Liver (tissue), 8 donors: ENCODE measurements at regions not wholly inside any gene's neighbourhood (a gene's known extent, or its start where the extent isn't known, plus 50 kb on each side); places are given as distances from the start of the nearest gene placed in this dataset.
"Not testable (repeated sequence)": the region's sequence is repeated elsewhere in the genome, so short reads cannot be mapped to it uniquely, and the experiment has no call there.

Source experiments
- DNase-seq: peaks from one replicate; pipeline ENCODE4 v3.0.0-alpha.2; 2017; ENCODE audit warnings: low spot score
- H3K27ac ChIP-seq, 2 donors: one replicate each; pipeline ENCODE4 v1.7.0; 2013; ENCODE audit warnings: inconsistent platforms in 2 of 2, low read length in 2 of 2, control low read depth in 1 of 2, low read depth in 1 of 2, mild to moderate bottlenecking in 1 of 2
- H3K27me3 ChIP-seq, 4 donors: one replicate each; pipeline versions ENCODE4 v1.6.1 to v1.7.0; 2013; ENCODE audit warnings: low read length in 3 of 4, inconsistent platforms in 1 of 4, mild to moderate bottlenecking in 1 of 4, moderate library complexity in 1 of 4; ENCODE audit not compliant: control insufficient read depth in 4 of 4, insufficient read depth in 4 of 4
- H3K36me3 ChIP-seq, 4 donors: one replicate each; pipeline versions ENCODE4 v1.6.1 to v1.7.0; 2013; ENCODE audit warnings: low read length in 3 of 4, mild to moderate bottlenecking in 3 of 4, low read depth in 1 of 4, moderate library complexity in 1 of 4; ENCODE audit not compliant: control insufficient read depth in 4 of 4, insufficient read depth in 3 of 4
- H3K4me1 ChIP-seq, 4 donors: one replicate each; pipeline versions ENCODE4 v1.6.1 to v1.7.0; 2013; ENCODE audit warnings: low read length in 3 of 4, mild to moderate bottlenecking in 3 of 4, moderate library complexity in 1 of 4; ENCODE audit not compliant: control insufficient read depth in 4 of 4, insufficient read depth in 4 of 4
- H3K4me3 ChIP-seq, 3 donors: one replicate each; pipeline versions ENCODE4 v1.6.1 to v1.7.0; 2013; ENCODE audit warnings: low read length in 3 of 3, control low read depth in 1 of 3, low read depth in 1 of 3, mild to moderate bottlenecking in 1 of 3
- H3K9ac ChIP-seq, 2 donors: one replicate each; pipeline ENCODE4 v1.7.0; 2013; ENCODE audit warnings: low read length in 2 of 2, mild to moderate bottlenecking in 2 of 2, moderate library complexity in 2 of 2, control low read depth in 1 of 2, low read depth in 1 of 2
- H3K9me3 ChIP-seq, 4 donors: one replicate each; pipeline versions ENCODE4 v1.6.1 to v1.7.0; 2013; ENCODE audit warnings: low read length in 3 of 4; ENCODE audit not compliant: control insufficient read depth in 4 of 4
- EGR1 ChIP-seq, 2 donors: IDR thresholded peaks; 2 replicates each; pipeline ENCODE4 v1.6.1; 2016 to 2018; ENCODE audit warnings: antibody characterized with exemption in 2 of 2, low read depth in 2 of 2
- FOXA1 ChIP-seq: IDR thresholded peaks from 2 replicates; pipeline ENCODE4 v1.6.1; 2016; ENCODE audit warnings: antibody characterized with exemption
- FOXA2 ChIP-seq: IDR thresholded peaks from 2 replicates; pipeline ENCODE4 v1.6.1; 2016; ENCODE audit warnings: antibody characterized with exemption
- GABPA ChIP-seq, 2 donors: IDR thresholded peaks in 1 of 2; conservative IDR thresholded peaks in 1 of 2; 2 replicates each; pipeline ENCODE4 v1.6.1; 2016; ENCODE audit warnings: antibody characterized with exemption in 2 of 2, mild to moderate bottlenecking in 1 of 2, moderate library complexity in 1 of 2
- HNF4A ChIP-seq, 2 donors: conservative IDR thresholded peaks; 2 replicates each; pipeline ENCODE4 v1.6.1; 2016; ENCODE audit warnings: antibody characterized with exemption in 2 of 2, mild to moderate bottlenecking in 2 of 2
- HNF4G ChIP-seq: IDR thresholded peaks from 2 replicates; pipeline ENCODE4 v1.6.1; 2016; ENCODE audit warnings: antibody characterized with exemption
- JUND ChIP-seq, 2 donors: IDR thresholded peaks; 2 replicates each; pipeline ENCODE4 v1.6.1; 2016; ENCODE audit warnings: antibody characterized with exemption in 2 of 2
- MAX ChIP-seq: IDR thresholded peaks from 2 replicates; pipeline ENCODE4 v1.6.1; 2016; ENCODE audit warnings: antibody characterized with exemption
- NR2F2 ChIP-seq: IDR thresholded peaks from 2 replicates; pipeline ENCODE4 v1.6.1; 2016; ENCODE audit warnings: antibody characterized with exemption
- RAD21 ChIP-seq, 2 donors: IDR thresholded peaks; 2 replicates each; pipeline ENCODE4 v1.6.1; 2016; ENCODE audit warnings: antibody characterized with exemption in 2 of 2, mild to moderate bottlenecking in 2 of 2
- RXRA ChIP-seq, 2 donors: IDR thresholded peaks; 2 replicates each; pipeline ENCODE4 v1.6.1; 2017 to 2018; ENCODE audit warnings: antibody characterized with exemption in 2 of 2, mild to moderate bottlenecking in 1 of 2
- SP1 ChIP-seq: IDR thresholded peaks from 2 replicates; pipeline ENCODE4 v1.6.1; 2018; ENCODE audit warnings: antibody characterized with exemption, mild to moderate bottlenecking
- TAF1 ChIP-seq: conservative IDR thresholded peaks from 2 replicates; pipeline ENCODE4 v1.6.1; 2016; ENCODE audit warnings: antibody characterized with exemption, mild to moderate bottlenecking
- YY1 ChIP-seq: IDR thresholded peaks from 2 replicates; pipeline ENCODE4 v1.6.1; 2016; ENCODE audit warnings: antibody characterized with exemption, mild to moderate bottlenecking
- ZBTB33 ChIP-seq: IDR thresholded peaks from 2 replicates; pipeline ENCODE4 v1.6.1; 2016; ENCODE audit warnings: antibody characterized with exemption
- WGBS: extraction: QIAGEN DNeasy Blood & Tissue Kit; methylation state at CpG from one replicate; pipeline ENCODE4 v1.1.7; 2013; 5-methylcytosine and 5-hydroxymethylcytosine counted together
- TF ChIP-seq, protein P1 (sequence below): IDR thresholded peaks from 2 replicates; pipeline ENCODE4 v1.6.1; 2016; ENCODE audit warnings: antibody characterized with exemption, mild to moderate bottlenecking
- TF ChIP-seq, protein P2 (sequence below): IDR thresholded peaks from 2 replicates; pipeline ENCODE4 v1.6.1; 2016; ENCODE audit warnings: antibody characterized with exemption
- TF ChIP-seq, protein P3 (sequence below): fragments of 150-350 bp; IDR thresholded peaks from 2 replicates; pipeline ENCODE4 v1.5.1; 2017; ENCODE audit warnings: improper control_type of control experiment, low read depth, low read length; ENCODE audit not compliant: missing input control
- donor health status: healthy.
- donor health status: healthy.
- donor health status: healthy.
- donor health status: healthy.
- donor health status: healthy.

DNA sequence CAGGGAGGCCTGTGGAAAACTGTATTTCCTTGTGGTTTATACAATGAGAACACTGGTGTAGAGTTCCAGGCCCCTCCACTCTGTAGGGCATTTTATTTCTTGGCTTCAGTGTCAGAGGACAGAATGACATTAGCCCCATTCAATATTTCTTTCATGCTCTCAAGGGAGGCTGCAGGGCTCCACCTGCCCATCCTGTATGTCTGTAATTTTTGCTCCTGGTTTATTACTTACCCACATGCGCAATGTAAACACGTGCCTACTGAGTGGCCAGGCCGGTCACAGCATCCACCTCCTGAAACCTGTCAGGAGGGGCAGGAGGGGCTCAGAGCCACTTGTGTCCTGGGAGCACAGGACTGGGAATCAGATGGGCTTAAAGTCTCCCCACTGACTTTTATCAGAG lies 82.4 kb downstream of the GADD45G start:
- DNase-seq = no peak
- no peaks in the 10 kb centered on the region for H3K9me3 ChIP-seq
- peaks cover 15 to 30% (median 26%) of the 10 kb centered on the region in 4 donors for H3K4me1 ChIP-seq
- no peak overlapping the region for H3K27ac ChIP-seq
- WGBS = 90% methylated on average over 3 of the region's 3 CpGs
- H3K9ac ChIP-seq = no peak overlapping the region
- no peaks in the 10 kb centered on the region for H3K27me3 ChIP-seq
- no peaks in the 10 kb centered on the region for H3K36me3 ChIP-seq
- TF ChIP-seq TAF1 (no peak), RAD21 (IDR thresholded peaks at IDR 0.05) (no peak), ZBTB33 (no peak), FOXA1 (no peak), MAX (no peak), YY1 (no peak), FOXA2 (no peak), EGR1 (IDR thresholded peaks at IDR 0.05; ENCODE audit: low read depth in 2 of 2) (no peak), SP1 (no peak), JUND (IDR thresholded peaks at IDR 0.05) (no peak), HNF4G (no peak), RXRA (IDR thresholded peaks at IDR 0.05) (no peak), GABPA (IDR thresholded peaks at IDR 0.05 in 1 of 2, conservative IDR thresholded peaks at IDR 0.05 in 1 of 2) (no peak), HNF4A (conservative IDR thresholded peaks at IDR 0.05) (no peak), NR2F2 (no peak)
- TF ChIP-seq, protein P1, sequence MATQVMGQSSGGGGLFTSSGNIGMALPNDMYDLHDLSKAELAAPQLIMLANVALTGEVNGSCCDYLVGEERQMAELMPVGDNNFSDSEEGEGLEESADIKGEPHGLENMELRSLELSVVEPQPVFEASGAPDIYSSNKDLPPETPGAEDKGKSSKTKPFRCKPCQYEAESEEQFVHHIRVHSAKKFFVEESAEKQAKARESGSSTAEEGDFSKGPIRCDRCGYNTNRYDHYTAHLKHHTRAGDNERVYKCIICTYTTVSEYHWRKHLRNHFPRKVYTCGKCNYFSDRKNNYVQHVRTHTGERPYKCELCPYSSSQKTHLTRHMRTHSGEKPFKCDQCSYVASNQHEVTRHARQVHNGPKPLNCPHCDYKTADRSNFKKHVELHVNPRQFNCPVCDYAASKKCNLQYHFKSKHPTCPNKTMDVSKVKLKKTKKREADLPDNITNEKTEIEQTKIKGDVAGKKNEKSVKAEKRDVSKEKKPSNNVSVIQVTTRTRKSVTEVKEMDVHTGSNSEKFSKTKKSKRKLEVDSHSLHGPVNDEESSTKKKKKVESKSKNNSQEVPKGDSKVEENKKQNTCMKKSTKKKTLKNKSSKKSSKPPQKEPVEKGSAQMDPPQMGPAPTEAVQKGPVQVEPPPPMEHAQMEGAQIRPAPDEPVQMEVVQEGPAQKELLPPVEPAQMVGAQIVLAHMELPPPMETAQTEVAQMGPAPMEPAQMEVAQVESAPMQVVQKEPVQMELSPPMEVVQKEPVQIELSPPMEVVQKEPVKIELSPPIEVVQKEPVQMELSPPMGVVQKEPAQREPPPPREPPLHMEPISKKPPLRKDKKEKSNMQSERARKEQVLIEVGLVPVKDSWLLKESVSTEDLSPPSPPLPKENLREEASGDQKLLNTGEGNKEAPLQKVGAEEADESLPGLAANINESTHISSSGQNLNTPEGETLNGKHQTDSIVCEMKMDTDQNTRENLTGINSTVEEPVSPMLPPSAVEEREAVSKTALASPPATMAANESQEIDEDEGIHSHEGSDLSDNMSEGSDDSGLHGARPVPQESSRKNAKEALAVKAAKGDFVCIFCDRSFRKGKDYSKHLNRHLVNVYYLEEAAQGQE = no peak
- TF ChIP-seq, protein P2, sequence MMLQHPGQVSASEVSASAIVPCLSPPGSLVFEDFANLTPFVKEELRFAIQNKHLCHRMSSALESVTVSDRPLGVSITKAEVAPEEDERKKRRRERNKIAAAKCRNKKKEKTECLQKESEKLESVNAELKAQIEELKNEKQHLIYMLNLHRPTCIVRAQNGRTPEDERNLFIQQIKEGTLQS = no peak
- TF ChIP-seq, protein P3, sequence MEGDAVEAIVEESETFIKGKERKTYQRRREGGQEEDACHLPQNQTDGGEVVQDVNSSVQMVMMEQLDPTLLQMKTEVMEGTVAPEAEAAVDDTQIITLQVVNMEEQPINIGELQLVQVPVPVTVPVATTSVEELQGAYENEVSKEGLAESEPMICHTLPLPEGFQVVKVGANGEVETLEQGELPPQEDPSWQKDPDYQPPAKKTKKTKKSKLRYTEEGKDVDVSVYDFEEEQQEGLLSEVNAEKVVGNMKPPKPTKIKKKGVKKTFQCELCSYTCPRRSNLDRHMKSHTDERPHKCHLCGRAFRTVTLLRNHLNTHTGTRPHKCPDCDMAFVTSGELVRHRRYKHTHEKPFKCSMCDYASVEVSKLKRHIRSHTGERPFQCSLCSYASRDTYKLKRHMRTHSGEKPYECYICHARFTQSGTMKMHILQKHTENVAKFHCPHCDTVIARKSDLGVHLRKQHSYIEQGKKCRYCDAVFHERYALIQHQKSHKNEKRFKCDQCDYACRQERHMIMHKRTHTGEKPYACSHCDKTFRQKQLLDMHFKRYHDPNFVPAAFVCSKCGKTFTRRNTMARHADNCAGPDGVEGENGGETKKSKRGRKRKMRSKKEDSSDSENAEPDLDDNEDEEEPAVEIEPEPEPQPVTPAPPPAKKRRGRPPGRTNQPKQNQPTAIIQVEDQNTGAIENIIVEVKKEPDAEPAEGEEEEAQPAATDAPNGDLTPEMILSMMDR = no peak
- no peak overlapping the region for H3K4me3 ChIP-seq

- no peak for DNase-seq
- Histone ChIP-seq H3K36me3 (no peaks in the 10 kb centered on the region), H3K4me3 (no peak overlapping the region), H3K9ac (no peak overlapping the region), H3K4me1 (peaks cover 15 to 30% (median 26%) of the 10 kb centered on the region in 4 donors), H3K9me3 (no peaks in the 10 kb centered on the region), H3K27me3 (no peaks in the 10 kb centered on the region), H3K27ac (no peak overlapping the region)
- no peak for TF ChIP-seq TAF1
- TF ChIP-seq NR2F2 = no peak
- TF ChIP-seq, protein P2 = no peak
- no peak for TF ChIP-seq GABPA (IDR thresholded peaks at IDR 0.05 in 1 of 2, conservative IDR thresholded peaks at IDR 0.05 in 1 of 2)
- TF ChIP-seq RXRA (IDR thresholded peaks at IDR 0.05) = no peak
- no peak for TF ChIP-seq HNF4A (conservative IDR thresholded peaks at IDR 0.05)
- WGBS = 95% methylated on average over 6 of the region's 6 CpGs
These were observed 83.0 kb downstream of the GADD45G start for GRCh38 chr9:89687848-89688247.

DNA sequence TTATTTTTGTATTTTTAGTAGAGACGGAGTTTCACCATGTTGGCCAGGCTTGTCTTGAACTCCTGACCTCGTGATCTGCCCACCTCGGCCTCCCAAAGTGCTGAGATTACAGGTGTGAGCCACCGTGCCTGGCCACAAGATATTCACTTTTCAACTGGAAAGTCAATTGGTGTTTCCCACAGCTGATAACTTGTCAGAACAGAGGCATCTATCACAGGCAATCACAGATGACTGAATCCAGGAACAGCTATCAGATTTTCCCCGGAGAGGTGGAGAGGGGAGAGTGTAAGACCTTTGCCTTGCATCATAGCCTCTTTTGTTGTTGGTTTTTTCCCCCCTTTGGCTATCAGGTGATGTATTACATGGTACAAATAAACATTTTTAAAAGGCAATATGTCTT lies 84.5 kb downstream of the GADD45G start:
- H3K27ac ChIP-seq, H3K4me3 ChIP-seq, DNase-seq, H3K36me3 ChIP-seq, H3K27me3 ChIP-seq, H3K9me3 ChIP-seq, H3K9ac ChIP-seq: not testable (repeated sequence)
- WGBS = 90% methylated on average over 5 of the region's 5 CpGs
- H3K4me1 ChIP-seq = peaks cover 15 to 26% (median 23%) of the 10 kb centered on the region in 4 donors
